GM18511 (cell line): ENCODE measurements at regions not wholly inside any gene's neighbourhood (a gene's known extent, or its start where the extent isn't known, plus 50 kb on each side); places are given as distances from the start of the nearest gene placed in this dataset.
"Not testable (repeated sequence)": the region's sequence is repeated elsewhere in the genome, so short reads cannot be mapped to it uniquely, and the experiment has no call there.

Experiments
- ATAC-seq: cut with Tn5 transposase; IDR thresholded peaks from one replicate; pipeline ENCODE4 v1.9.1; 2021; ENCODE audit warnings: mild to moderate bottlenecking, moderate library complexity; ENCODE audit not compliant: unreplicated experiment

DNA sequence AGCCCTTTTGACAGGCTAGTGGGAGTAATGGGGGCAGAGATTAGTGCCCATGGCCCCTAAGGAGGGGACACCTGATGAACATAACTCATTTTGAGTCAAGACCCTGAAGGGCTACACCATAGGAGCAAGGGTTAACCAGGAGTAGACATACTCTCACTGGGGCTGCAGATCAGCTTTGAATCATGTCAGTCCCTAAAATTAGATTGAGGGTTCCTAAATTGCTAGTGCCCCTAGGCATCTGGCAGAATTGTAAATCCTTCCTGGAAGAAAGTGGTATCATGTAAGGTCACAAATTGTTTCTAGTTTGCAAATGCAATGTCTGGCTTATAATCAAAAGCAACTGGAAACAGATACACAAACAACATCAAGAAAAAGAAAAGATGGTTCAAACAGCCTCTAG, 52.1 kb upstream of the LRRC37A2 start:
- ATAC-seq: not testable (repeated sequence)

DNA sequence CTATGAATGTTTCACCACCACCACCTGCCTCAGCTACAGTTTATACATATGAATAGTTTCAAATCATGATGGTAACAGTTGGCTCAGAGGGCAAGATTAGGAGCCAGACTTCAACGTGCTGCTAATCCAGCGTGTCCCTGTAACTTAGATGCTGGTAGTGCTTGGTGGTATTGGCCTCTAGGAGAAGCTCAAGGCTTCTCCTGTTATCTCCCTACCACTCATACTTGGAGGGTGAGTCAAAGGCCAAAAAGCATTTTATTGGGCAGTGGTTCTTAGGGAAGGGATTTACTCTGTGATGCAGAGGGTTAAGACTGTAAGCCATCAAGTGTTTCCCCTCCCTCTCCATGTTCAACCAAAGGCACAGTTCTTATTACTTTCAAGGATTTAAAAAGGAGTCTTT, 57.2 kb upstream of the LRRC37A2 start:
- not testable (repeated sequence) for ATAC-seq

DNA sequence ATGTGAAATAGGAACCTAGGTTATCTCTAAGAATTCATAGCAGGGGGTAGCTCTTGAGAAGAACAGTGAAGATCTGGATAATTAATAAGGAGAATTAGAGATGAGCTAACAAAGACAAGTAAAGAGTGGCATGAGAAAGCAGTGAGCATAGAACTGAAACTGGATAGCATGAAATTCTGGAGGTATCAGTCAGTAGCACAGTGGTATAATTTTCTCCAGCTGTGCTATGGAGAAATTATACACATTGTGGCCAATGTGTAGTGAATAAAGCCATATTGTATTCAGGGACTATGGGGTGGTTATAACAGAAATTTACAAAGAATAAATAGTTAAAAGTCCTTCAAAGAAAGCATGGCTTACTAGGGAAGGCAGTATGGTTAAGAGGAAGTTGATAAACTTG, 57.7 kb upstream of the LRRC37A2 start:
- ATAC-seq: not testable (repeated sequence)

DNA sequence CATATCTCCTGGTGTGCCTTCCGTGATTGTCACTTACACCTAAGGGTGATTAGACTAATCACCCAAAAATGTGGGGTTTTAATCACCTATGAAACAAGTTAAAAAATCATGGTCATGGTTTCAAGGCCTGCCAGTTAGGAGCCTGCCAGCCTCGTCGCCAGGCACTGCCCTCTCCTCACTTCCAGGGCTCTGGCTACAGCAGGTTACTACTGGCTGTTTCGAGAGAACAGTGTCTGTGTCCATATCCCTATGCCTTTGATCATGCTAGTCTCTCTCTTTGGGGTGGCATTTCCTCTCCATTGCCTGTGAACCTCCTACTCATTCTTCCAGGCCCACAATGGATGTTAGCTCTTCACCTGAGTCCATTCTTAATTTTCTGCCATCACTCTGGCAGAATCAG, 59.2 kb upstream of the LRRC37A2 start:
- ATAC-seq: not testable (repeated sequence)

DNA sequence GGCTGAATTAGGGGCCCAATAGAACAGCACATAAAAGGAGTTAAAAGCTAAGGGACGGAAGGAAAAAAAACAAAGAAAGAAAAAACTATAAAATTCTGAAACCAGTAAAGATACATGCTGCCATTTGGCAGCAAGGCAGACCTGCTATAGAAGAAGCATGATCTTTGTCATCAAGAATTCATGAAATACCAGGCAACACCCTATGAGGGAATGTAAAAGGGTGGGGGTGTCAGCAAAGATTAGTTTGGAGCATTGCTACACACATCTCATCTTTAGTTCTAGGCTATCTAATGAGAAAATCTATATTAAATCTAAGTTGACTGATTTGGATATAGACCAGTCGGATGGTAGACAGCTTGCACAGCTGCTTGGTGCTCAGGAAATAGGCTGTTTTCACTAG, 66.4 kb upstream of the LRRC37A2 start:
- ATAC-seq: not testable (repeated sequence)

DNA sequence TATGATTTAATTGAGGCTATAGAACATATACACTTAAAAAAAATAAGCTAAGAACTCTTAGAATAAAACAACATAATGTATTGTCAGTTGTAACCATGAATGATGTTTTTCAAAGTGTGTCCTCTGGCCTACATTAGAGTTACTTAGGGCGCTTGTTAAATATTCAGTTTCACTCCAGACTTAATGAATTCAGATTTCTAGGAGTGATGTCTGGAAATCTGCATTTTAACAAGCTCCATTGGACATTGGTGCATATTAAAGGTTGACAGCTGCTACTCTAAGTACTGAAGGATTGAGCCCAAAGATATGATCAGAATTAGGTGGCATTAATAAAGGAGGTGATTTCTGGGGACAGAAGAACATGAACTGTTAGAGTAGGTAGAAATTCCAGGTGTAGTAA, 66.9 kb upstream of the LRRC37A2 start:
- not testable (repeated sequence) for ATAC-seq

DNA sequence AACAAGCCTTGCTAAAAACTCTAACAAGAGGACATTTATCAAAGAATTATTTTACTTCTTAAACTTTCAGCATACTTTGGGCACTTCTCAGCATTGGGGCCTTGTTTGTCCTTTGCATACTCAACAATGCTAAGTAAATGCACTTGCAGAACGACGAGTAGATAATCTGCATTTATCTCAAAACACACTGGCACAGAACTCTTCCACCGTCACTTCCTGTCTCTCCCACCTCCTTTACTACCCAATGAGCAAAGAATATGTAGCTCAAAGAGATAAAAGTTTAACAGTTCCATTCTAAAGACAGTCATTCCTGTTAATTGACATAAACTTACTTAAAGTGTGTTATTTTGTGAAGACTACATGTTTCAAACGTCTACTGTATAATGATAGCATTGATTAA, 70.1 kb upstream of the LRRC37A2 start:
- ATAC-seq: not testable (repeated sequence)

DNA sequence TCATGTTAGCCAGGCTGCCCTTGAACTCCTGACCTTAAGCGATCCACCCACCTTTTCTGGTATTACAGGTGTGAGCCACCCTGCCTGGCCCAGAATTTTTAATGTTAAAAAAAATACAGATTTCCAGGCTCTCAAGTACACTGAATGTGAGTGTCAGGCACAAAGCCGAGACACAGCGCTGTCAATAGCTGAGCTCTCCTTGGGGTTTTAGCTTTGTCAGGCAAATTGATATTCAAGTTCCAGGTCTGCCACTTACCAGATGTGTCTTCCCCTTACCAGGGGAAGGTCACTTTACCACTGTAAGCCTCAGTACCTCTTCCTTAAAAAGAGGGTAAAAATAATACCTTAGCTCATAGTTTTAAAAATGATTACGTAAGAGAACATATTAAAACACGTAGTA, 71.6 kb upstream of the LRRC37A2 start:
- ATAC-seq: not testable (repeated sequence)

DNA sequence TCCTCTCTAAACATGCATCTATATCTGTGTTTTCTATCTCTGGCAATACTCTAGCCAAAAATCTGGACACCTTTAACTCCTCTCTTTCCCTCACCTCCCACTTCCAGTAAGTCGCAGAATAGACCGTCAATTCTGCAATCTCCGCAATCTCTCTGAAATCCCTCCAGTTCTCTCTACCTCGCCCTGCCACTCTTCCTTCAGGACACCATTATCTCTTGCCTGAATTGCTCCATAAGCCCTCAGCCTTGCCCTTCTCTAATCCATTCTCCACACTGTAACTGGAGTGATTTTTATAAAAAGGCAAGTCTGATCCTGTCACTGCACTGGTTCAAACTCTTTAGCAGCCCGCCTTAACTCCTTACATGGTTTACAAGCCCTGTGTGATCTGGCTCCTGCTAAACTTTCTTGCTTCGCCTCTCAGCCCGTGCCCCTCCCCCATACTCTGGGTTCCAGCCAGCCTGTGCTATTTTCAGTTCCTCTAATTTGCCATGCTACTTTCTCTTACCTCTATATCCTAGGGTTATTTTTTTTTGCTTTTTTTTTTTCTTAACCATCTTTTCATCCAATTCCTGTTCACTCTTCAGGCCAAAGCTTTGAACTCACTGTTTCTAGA, 73.0 kb upstream of the ARL17B start:
- peak; percentile 44 for ATAC-seq

DNA sequence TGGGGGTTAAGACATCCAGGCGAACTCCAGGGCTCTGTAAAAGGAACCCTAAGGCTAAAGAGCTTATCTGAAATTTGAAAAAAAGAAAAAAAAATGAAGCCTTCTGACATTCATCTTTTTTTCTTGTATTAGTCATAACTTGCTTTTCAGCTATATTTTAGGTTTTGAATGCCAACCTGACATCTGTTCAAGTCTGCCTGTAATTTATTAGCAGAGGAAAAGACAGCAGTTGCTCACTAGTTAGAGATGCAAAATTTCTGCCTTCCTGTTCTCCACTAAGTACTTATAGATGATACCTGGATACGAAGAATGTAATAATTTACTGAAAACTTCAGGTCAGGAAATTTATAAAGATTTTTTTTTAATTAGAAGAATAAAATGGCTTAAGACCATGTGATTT, 68.7 kb upstream of the ARL17B start:
- ATAC-seq: not testable (repeated sequence)

DNA sequence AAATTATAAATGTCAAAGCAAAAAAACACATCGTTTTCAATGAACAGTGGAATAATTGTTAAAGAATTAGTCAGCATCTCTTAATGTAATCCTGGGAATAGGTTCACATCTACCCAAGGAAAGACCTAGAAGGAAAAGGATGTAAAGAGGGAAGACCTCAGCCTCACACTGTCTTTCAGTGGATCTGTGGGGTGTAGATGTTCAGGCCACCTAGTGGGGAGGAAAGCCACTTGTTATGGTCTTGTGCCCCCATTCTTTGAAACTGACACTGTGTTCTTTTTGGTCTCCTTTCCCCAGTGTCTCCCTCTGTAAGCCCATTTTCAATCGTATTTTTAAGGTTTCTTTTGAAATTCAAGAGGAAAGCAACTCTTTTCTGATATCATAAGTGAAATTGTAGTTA, 68.1 kb upstream of the ARL17B start:
- not testable (repeated sequence) for ATAC-seq

DNA sequence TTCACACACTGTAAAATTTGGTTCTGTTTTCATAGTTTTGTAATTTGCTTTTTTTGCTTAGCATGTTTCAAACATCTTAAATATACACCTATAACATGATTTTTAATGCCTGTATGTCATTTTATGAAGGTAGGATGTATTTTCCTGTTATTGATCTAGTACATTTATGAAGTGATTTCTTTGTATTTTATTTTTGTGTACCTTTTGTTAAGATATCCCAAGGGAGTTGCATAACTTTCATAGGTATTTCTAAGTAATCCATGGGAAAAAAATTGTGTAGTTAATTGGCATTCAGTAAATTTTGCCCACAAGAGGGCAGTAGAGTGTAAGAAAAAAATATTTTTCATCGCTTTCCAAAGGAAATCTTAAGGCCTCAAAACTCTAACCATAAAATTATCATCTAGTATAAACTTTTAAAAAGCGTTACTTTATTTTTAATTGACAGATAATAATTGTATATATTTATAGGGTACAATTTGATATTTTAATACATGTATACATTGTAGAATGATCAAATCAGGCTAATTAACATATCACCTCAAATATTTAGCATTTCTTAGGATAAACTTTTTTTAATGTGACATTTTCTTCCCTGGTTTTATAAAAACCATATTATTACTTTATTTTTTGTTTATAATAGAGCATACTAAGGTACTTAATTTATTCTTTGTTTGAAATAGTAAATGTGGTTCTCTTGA, 62.8 kb upstream of the ARL17B start:
- not testable (repeated sequence) for ATAC-seq

DNA sequence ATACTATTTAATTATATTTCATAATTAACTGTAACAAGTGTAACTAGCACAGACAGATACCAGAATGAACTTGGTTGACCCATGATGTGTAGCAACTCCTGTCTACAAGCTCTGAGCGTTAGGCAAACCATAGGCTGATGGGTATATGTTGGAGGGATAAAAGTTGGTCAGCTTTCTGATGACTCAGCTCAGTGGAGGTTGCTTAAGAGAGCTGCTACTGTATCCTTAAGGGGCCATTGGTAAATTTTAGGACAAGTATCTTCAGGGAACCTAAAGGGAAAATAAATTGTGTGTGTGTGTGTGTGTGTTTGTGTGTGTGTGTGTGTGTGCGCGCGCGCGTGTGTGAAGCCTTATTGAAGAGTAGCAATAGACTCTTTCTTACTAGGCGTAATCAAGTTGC, 56.3 kb upstream of the ARL17B start:
- ATAC-seq: not testable (repeated sequence)

DNA sequence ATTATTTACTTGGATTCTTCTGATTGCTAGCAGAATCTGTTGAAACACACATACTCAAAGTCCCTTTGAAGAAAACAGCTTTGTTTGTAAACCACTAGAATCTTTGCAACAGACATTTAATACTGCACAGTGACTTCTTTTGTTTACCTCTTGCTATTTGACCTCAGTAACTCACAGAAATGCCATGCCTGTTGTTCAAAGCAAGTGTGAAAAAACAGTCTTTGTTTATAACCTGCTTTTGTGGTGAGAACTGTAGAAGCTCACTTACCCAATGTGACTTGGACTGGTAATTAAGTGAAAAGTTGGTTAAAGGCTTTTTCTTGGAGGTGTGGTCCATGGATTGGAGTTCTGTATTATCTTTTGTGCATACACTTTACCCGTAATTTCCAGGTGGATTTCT, 55.7 kb upstream of the ARL17B start:
- ATAC-seq: not testable (repeated sequence)

DNA sequence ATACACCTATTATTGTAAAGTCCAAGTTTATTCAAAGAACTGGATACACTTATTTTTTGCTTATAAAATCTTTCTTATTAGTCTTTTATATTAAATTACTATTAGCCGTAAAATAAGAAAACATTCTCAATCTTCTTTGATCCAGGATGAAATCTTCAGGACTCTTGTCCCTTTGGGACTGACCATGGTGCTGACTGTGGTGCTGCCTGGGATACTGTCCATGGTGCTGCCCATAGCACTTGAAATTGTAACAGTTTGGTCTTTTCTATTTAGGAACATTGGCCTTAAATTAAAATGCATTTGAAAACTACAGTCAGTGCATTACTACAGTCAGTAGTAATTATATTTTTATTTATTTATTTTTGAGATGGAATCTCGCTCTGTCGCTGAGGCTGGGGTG, 53.0 kb upstream of the ARL17B start:
- not testable (repeated sequence) for ATAC-seq

DNA sequence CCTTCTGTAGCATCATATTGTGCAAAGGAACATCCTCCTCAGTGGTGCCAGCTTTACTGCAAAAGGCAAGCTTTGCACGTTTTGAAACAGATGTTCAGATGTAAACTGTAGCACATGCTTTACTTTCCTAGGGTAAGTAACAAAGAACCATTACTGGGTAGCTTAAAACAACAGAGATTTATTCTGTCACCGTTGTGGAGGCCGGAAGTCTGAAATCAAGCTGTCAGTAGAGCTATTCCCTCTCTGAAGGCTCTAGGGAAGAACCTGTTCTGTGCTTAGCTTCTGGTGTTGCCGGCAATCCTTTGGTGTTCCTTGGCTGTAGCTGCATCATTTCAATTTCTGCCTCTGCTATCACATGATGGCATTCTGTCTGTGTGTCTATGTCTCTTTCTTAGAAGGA, 50.6 kb upstream of the ARL17B start:
- ATAC-seq: not testable (repeated sequence)

DNA sequence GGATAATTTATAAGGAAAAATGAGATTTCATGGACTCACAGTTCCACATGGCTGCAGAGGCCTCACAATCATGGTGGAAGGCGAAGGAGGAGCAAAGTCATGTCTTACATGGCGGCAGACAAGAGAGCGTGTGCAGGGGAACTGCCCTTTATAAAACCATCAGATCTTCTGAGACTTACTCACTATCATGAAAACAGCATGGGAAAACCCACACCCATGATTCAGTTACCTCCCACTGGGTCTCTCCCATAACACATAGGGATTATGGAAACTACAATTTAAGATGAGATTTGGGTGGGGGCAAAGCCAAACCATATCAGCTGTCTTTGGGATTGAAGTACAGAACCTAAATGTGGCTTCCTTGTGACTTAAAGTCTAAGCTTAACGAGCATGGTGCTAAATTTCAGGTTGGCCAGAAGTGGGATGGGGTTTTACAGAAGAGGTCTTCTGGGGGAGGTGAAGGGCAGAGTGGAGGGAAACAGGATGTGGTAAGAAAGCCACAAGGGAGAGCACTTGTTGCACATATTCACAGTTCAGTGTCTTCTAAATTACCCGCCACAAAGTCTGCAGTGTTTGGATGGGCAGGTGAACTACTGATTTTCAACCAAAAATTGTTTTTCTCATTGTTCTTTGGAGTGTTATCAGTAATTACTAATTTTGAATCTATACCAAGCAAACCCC, 49.7 kb upstream of the ARL17B start:
- ATAC-seq: peak; percentile 64
